CD4-positive, alpha-beta T cell (primary cell): ENCODE measurements at regions not wholly inside any gene's neighbourhood (a gene's known extent, or its start where the extent isn't known, plus 50 kb on each side); places are given as distances from the start of the nearest gene placed in this dataset.
"Not testable (repeated sequence)": the region's sequence is repeated elsewhere in the genome, so short reads cannot be mapped to it uniquely, and the experiment has no call there.

Source experiments
- ATAC-seq: fragments of 200-7000 bp; cut with Tn5 transposase; one replicate; pipeline ENCODE4 v1.10.0; 2022; ENCODE audit warnings: mild to moderate bottlenecking; ENCODE audit not compliant: poor library complexity
- CTCF ChIA-PET: fragments of 350-600 bp; sonication (Branson Sonifier 250); formaldehyde crosslinking; loops from one replicate; lab custom pipeline; 2021; ENCODE audit warnings: antibody characterized with exemption, inconsistent platforms; lab: Charles Lee
- POLR2A ChIA-PET: fragments of 350-600 bp; sonication (Branson Sonifier 250); formaldehyde crosslinking; loops from one replicate; lab custom pipeline; 2021; ENCODE audit warnings: antibody characterized with exemption, inconsistent platforms; lab: Charles Lee
- DNase-seq, 14 experiments: peaks; one replicate each; pipeline ENCODE4 v3.0.0-alpha.2; 2013 to 2020; ENCODE audit warnings: mixed read lengths in 2 of 14
- H3K27ac ChIP-seq, 2 donors: one replicate each; pipeline versions ENCODE4 v1.5.1 to v1.7.0; 2013; ENCODE audit warnings: low read length in 2 of 2, low read depth in 1 of 2, mild to moderate bottlenecking in 1 of 2
- H3K27me3 ChIP-seq, 2 experiments: 1 replicate in 1 of 2; 2 replicates in 1 of 2; pipeline versions ENCODE4 v1.6.1 to v1.7.0; 2013; ENCODE audit warnings: low read length in 2 of 2, control low read depth in 1 of 2, mild to moderate bottlenecking in 1 of 2, moderate library complexity in 1 of 2; ENCODE audit not compliant: insufficient read depth in 2 of 2, control insufficient read depth in 1 of 2
- H3K36me3 ChIP-seq: one replicate; pipeline ENCODE4 v1.6.1; 2013; ENCODE audit warnings: low read length, control low read depth; ENCODE audit not compliant: insufficient read depth
- H3K4me1 ChIP-seq: one replicate; pipeline ENCODE4 v1.6.1; 2013; ENCODE audit warnings: low read length, control low read depth; ENCODE audit not compliant: insufficient read depth
- H3K4me3 ChIP-seq: one replicate; pipeline ENCODE4 v1.5.1; 2013; ENCODE audit warnings: mild to moderate bottlenecking, low read length, moderate library complexity
- H3K9me3 ChIP-seq, 2 experiments: 1 replicate in 1 of 2; 2 replicates in 1 of 2; pipeline versions ENCODE4 v1.6.1 to v1.7.0; 2013; ENCODE audit warnings: low read length in 2 of 2, mild to moderate bottlenecking in 2 of 2, control low read depth in 1 of 2, moderate library complexity in 1 of 2; ENCODE audit not compliant: control insufficient read depth in 1 of 2, insufficient read depth in 1 of 2
- H3K27ac Mint-ChIP-seq: one replicate; pipeline ENCODE4 v1.8.0; 2020; ENCODE audit warnings: mixed read lengths
- H3K27me3 Mint-ChIP-seq: one replicate; pipeline ENCODE4 v1.8.0; 2021; ENCODE audit warnings: mixed read lengths
- H3K36me3 Mint-ChIP-seq: one replicate; pipeline ENCODE4 v1.8.0; 2021; ENCODE audit warnings: low read depth, mixed read lengths
- H3K4me1 Mint-ChIP-seq: one replicate; pipeline ENCODE4 v1.8.0; 2021; ENCODE audit warnings: low read depth, mixed read lengths
- H3K4me3 Mint-ChIP-seq: one replicate; pipeline ENCODE4 v1.8.0; 2020; ENCODE audit warnings: mild to moderate bottlenecking, mixed read lengths
- H3K9me3 Mint-ChIP-seq: one replicate; pipeline ENCODE4 v1.8.0; 2020; ENCODE audit warnings: mixed read lengths
- intact Hi-C, 2 experiments: fragments of 100-400 bp; cut with DNase I in 1 of 2; cut with micrococcal nuclease in 1 of 2; formaldehyde crosslinking; loops; one replicate each; pipeline versions ENCODE4 v1.15.1 to v1.9.0; 2023 to 2025; cut with DNase I, micrococcal nuclease
- TF ChIP-seq, protein P1 (sequence below): fragments of 200-600 bp; IDR thresholded peaks from one replicate; pipeline ENCODE4 v1.8.0; 2022; ENCODE audit warnings: antibody characterized with exemption, mild to moderate bottlenecking

- H3K4me3 Mint-ChIP-seq: no peak overlapping the region
- Histone ChIP-seq H3K4me1 (no peaks in the 10 kb centered on the region), H3K27me3 (no peaks in the 10 kb centered on the region), H3K36me3 (no peaks in the 10 kb centered on the region), H3K9me3 (peaks cover 0 to 7% of the 10 kb centered on the region in 2 experiments), H3K27ac (no peak overlapping the region), H3K4me3 (no peak overlapping the region)
- ChIA-PET POLR2A (no interaction called here), CTCF (no interaction called here)
- H3K27me3 Mint-ChIP-seq: no peaks in the 10 kb centered on the region
- peaks cover 6% of the 10 kb centered on the region for H3K9me3 Mint-ChIP-seq
- TF ChIP-seq, protein P1, sequence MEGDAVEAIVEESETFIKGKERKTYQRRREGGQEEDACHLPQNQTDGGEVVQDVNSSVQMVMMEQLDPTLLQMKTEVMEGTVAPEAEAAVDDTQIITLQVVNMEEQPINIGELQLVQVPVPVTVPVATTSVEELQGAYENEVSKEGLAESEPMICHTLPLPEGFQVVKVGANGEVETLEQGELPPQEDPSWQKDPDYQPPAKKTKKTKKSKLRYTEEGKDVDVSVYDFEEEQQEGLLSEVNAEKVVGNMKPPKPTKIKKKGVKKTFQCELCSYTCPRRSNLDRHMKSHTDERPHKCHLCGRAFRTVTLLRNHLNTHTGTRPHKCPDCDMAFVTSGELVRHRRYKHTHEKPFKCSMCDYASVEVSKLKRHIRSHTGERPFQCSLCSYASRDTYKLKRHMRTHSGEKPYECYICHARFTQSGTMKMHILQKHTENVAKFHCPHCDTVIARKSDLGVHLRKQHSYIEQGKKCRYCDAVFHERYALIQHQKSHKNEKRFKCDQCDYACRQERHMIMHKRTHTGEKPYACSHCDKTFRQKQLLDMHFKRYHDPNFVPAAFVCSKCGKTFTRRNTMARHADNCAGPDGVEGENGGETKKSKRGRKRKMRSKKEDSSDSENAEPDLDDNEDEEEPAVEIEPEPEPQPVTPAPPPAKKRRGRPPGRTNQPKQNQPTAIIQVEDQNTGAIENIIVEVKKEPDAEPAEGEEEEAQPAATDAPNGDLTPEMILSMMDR: no peak
- H3K4me1 Mint-ChIP-seq: no peaks in the 10 kb centered on the region
- ATAC-seq (no peak), DNase-seq (no peak)
- intact Hi-C loops: loop anchor here in 1 of 2 experiments (10.0 kb wide), 1 partner anchor 57 kb away; no protein-coding TSS in a partner anchor
- no peak overlapping the region for H3K27ac Mint-ChIP-seq
- no peaks in the 10 kb centered on the region for H3K36me3 Mint-ChIP-seq
Measured at GRCh38 chr21:19541602-19542001, 1138.0 kb upstream of the TMPRSS15 start.

- H3K4me1 Mint-ChIP-seq, H3K27ac ChIP-seq, H3K9me3 ChIP-seq, POLR2A ChIA-PET, H3K36me3 ChIP-seq, CTCF ChIA-PET, H3K36me3 Mint-ChIP-seq, H3K4me1 ChIP-seq, H3K4me3 Mint-ChIP-seq, H3K27me3 Mint-ChIP-seq, H3K27ac Mint-ChIP-seq, ATAC-seq, H3K9me3 Mint-ChIP-seq, DNase-seq, H3K27me3 ChIP-seq, H3K4me3 ChIP-seq: not testable (repeated sequence)
- intact Hi-C loops: loop anchor here in 1 of 2 experiments (10.0 kb wide), 1 partner anchor 60 kb away; no protein-coding TSS in a partner anchor
Measured at GRCh38 chr21:19544493-19544892, 1140.9 kb upstream of the TMPRSS15 start.

GRCh38 chr21:19547951-19548840, 1144.6 kb upstream of the TMPRSS15 start:
- no peak for DNase-seq
- H3K4me3 ChIP-seq: no peak overlapping the region
- Mint-ChIP-seq H3K27ac (no peak overlapping the region), H3K4me1 (no peaks in the 10 kb centered on the region), H3K36me3 (no peaks in the 10 kb centered on the region), H3K9me3 (peaks cover 11% of the 10 kb centered on the region), H3K27me3 (no peaks in the 10 kb centered on the region), H3K4me3 (no peak overlapping the region)
- no peaks in the 10 kb centered on the region for H3K36me3 ChIP-seq
- POLR2A ChIA-PET: no interaction called here
- H3K9me3 ChIP-seq: peaks cover 0 to 5% of the 10 kb centered on the region in 2 experiments
- CTCF ChIA-PET: no interaction called here
- no peak overlapping the region for H3K27ac ChIP-seq
- H3K27me3 ChIP-seq: no peaks in the 10 kb centered on the region
- intact Hi-C loops: loop anchor here in 1 of 2 experiments (10.0 kb wide), 1 partner anchor 63 kb away; no protein-coding TSS in a partner anchor
- TF ChIP-seq, protein P1: no peak
- no peaks in the 10 kb centered on the region for H3K4me1 ChIP-seq
- no peak for ATAC-seq
